ENCODE measurements at regions not wholly inside any gene's neighbourhood (a gene's known extent, or its start where the extent isn't known, plus 50 kb on each side); places are given as distances from the start of the nearest gene placed in this dataset.
A peak's percentile ranks its signal among the peaks of the same experiment; 100 is the strongest.

GRCh38 chr4:53889326-53890055 lies 174.9 kb downstream of the CHIC2 start:
- peak overlapping the region; percentile 70 to 86; a peak in 3 of 4 replicates for H3K27ac ChIP-seq (ENCODE audit: low read depth in 2 of 2, low read length in 1 of 2)
- H3K9ac ChIP-seq = no peak overlapping the region
- no peaks in the 10 kb centered on the region for H3K36me3 ChIP-seq (replicated peaks in 1 of 2; ENCODE audit: control insufficient read depth in 1 of 2, insufficient read depth in 2 of 2, low read length in 1 of 2)
- ChIA-PET POLR2A (no interaction called here), CTCF (interaction anchor here (0.9 kb wide), 2 partner anchors 19 to 345 kb away, joined by 3 to 4 read pairs; no protein-coding TSS in a partner anchor)
- DNase-seq = peak; percentile 30
- H3K4me1 ChIP-seq (ENCODE audit: control insufficient read depth in 1 of 2, insufficient read depth in 2 of 2, low read depth in 1 of 2, low read length in 1 of 2) = peaks cover 0 to 23% of the 10 kb centered on the region in 2 experiments; a peak in 2 of 4 replicates
- H4K20me1 ChIP-seq (ENCODE audit: insufficient read depth) = no peaks in the 10 kb centered on the region
- H3K4me3 ChIP-seq (ENCODE audit: low read depth in 2 of 2, low read length in 1 of 2) = peak overlapping the region in 1 of 2 experiments; percentile 9; a peak in 3 of 4 replicates
- H3F3A ChIP-seq (replicated peaks; ENCODE audit: insufficient read depth) = no peaks in the 10 kb centered on the region
- peak overlapping the region; percentile 64; the same call in 1 of the 2 replicates for H3K4me2 ChIP-seq
- peak overlapping the region; percentile 57; the same call in 1 of the 2 replicates for H2AFZ ChIP-seq (ENCODE audit: low read depth)
- TF ChIP-seq FOSL2 (IDR thresholded peaks at IDR 0.05; ENCODE audit: borderline replicate concordance, low read depth) (0 out of 2 replicates have a peak, but pooled peaks have one; percentile 14), USF1 (IDR thresholded peaks at IDR 0.05; ENCODE audit: borderline replicate concordance, low read depth) (no peak), EP300 (IDR thresholded peaks at IDR 0.05; ENCODE audit: borderline replicate concordance in 1 of 2, low read depth in 1 of 2, low read length in 1 of 2) (peak in 1 of 2 experiments; percentile 16; a peak in 1 of 4 replicates), TCF12 (IDR thresholded peaks at IDR 0.05) (peak; percentile 76), NFIC (IDR thresholded peaks at IDR 0.05; ENCODE audit: borderline replicate concordance) (peak; percentile 83)
- TF ChIP-seq, protein P1, sequence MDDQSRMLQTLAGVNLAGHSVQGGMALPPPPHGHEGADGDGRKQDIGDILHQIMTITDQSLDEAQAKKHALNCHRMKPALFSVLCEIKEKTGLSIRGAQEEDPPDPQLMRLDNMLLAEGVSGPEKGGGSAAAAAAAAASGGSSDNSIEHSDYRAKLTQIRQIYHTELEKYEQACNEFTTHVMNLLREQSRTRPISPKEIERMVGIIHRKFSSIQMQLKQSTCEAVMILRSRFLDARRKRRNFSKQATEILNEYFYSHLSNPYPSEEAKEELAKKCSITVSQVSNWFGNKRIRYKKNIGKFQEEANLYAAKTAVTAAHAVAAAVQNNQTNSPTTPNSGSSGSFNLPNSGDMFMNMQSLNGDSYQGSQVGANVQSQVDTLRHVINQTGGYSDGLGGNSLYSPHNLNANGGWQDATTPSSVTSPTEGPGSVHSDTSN (IDR thresholded peaks at IDR 0.05) = no peak
- WGBS (ENCODE audit: low lambda C conversion rate) = 23% methylated on average over 6 of the region's 6 CpGs
- H3K27me3 ChIP-seq (ENCODE audit: insufficient read depth) = no peaks in the 10 kb centered on the region
- no peaks in the 10 kb centered on the region for H3K9me2 ChIP-seq
- no peaks in the 10 kb centered on the region for H3K79me2 ChIP-seq (ENCODE audit: insufficient read depth)
- H3K9me3 ChIP-seq = no peaks in the 10 kb centered on the region

- H3K27me3 ChIP-seq (ENCODE audit: insufficient read depth) = no peaks in the 10 kb centered on the region
- H3K9me3 ChIP-seq = no peaks in the 10 kb centered on the region
- no peaks in the 10 kb centered on the region for H4K20me1 ChIP-seq (ENCODE audit: insufficient read depth)
- H3K4me2 ChIP-seq = no peak overlapping the region
- no peak overlapping the region for H3K27ac ChIP-seq (ENCODE audit: low read depth in 2 of 2, low read length in 1 of 2)
- no peak overlapping the region for H2AFZ ChIP-seq (ENCODE audit: low read depth)
- TF ChIP-seq MEF2A (IDR thresholded peaks at IDR 0.05; ENCODE audit: borderline replicate concordance, low read depth) (no peak), RCOR1 (IDR thresholded peaks at IDR 0.05; ENCODE audit: low read length) (no peak), RFX5 (IDR thresholded peaks at IDR 0.05; ENCODE audit: low read length) (no peak), IRF3 (IDR thresholded peaks at IDR 0.05; ENCODE audit: low read depth, low read length) (no peak), SIN3A (IDR thresholded peaks at IDR 0.05; ENCODE audit: borderline replicate concordance, low read depth, low read length) (no peak), GATA2 (CRISPR knock-in tag; IDR thresholded peaks at IDR 0.05) (no peak), POLR2AphosphoS5 (IDR thresholded peaks at IDR 0.05; ENCODE audit: low read depth, low read length) (no peak), MXI1 (IDR thresholded peaks at IDR 0.05; ENCODE audit: low read depth, low read length) (no peak), FOXJ3 (CRISPR knock-in tag; IDR thresholded peaks at IDR 0.05) (no peak), MAX (IDR thresholded peaks at IDR 0.05; ENCODE audit: low read depth) (no peak), NRF1 (IDR thresholded peaks at IDR 0.05; ENCODE audit: low read depth, low read length) (no peak), CHD2 (IDR thresholded peaks at IDR 0.05; ENCODE audit: low read length, partially characterized antibody) (no peak), TAF1 (IDR thresholded peaks at IDR 0.05; ENCODE audit: borderline replicate concordance, low read depth, low read length) (no peak), ELF1 (IDR thresholded peaks at IDR 0.05) (no peak), TCF12 (IDR thresholded peaks at IDR 0.05) (no peak), YY1 (IDR thresholded peaks at IDR 0.05; ENCODE audit: low read depth) (no peak)
- TF ChIP-seq, protein P1 (IDR thresholded peaks at IDR 0.05) = no peak
- WGBS (ENCODE audit: low lambda C conversion rate) = 91% methylated on average over 2 of the region's 2 CpGs
- H3K36me3 ChIP-seq (replicated peaks in 1 of 2; ENCODE audit: control insufficient read depth in 1 of 2, insufficient read depth in 2 of 2, low read length in 1 of 2) = no peaks in the 10 kb centered on the region
- no peak for DNase-seq
- ChIA-PET POLR2A (no interaction called here), CTCF (no interaction called here)
- no peak overlapping the region for H3K4me3 ChIP-seq (ENCODE audit: low read depth in 2 of 2, low read length in 1 of 2)
- peaks cover 0 to 23% of the 10 kb centered on the region in 2 experiments; a peak in 2 of 4 replicates for H3K4me1 ChIP-seq (ENCODE audit: control insufficient read depth in 1 of 2, insufficient read depth in 2 of 2, low read depth in 1 of 2, low read length in 1 of 2)
- H3K9ac ChIP-seq = no peak overlapping the region
- no peaks in the 10 kb centered on the region for H3K9me2 ChIP-seq
- peaks cover 2% of the 10 kb centered on the region for H3F3A ChIP-seq (replicated peaks; ENCODE audit: insufficient read depth)
- H3K79me2 ChIP-seq (ENCODE audit: insufficient read depth) = no peaks in the 10 kb centered on the region
Observed at GRCh38 chr4:53886090-53886489, 178.3 kb downstream of the CHIC2 start.
